ENCODE measurements at regions not wholly inside any gene's neighbourhood (a gene's known extent, or its start where the extent isn't known, plus 50 kb on each side); places are given as distances from the start of the nearest gene placed in this dataset.

DNA sequence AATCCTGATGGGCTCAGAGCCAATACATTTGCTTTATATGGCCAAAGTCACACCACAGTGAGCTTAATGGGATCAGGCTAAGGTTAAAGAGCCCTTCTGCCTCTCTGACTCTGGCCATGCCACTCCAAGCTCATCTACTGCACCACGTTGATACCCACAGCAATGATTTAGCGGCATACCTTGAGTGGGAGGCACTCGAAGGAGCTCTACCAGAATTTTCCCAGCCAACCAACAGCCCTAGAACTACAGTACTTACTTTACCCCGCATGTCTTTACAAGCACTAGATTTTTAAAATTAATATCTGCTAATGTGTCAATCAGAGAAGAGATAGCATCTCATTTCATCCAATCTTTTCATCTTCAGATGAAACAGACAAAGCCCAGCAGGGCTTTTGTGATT lies 300.5 kb downstream of the GRIN2B start:
- POLR2A ChIA-PET: no interaction called here
- DNase-seq: no peak
- CTCF ChIA-PET: interaction anchor here (0.9 kb wide), 1 partner anchor 76 kb away, joined by 3 read pairs; no protein-coding TSS in a partner anchor
- no peaks in the 10 kb centered on the region for H3K36me3 Mint-ChIP-seq (ENCODE audit: low read depth)
- no peak overlapping the region for H3K4me3 Mint-ChIP-seq
- no peak overlapping the region for H3K27ac Mint-ChIP-seq
- H3K27me3 Mint-ChIP-seq: peaks cover 3% of the 10 kb centered on the region
- no peaks in the 10 kb centered on the region for H3K9me3 Mint-ChIP-seq
- H3K4me1 Mint-ChIP-seq: no peaks in the 10 kb centered on the region

GRCh38 chr12:13676880-13677279 lies 304.5 kb downstream of the GRIN2B start:
- CTCF ChIA-PET: no interaction called here
- POLR2A ChIA-PET: no interaction called here
- H3K27me3 Mint-ChIP-seq: peaks cover 6% of the 10 kb centered on the region
- no peaks in the 10 kb centered on the region for H3K4me1 Mint-ChIP-seq
- H3K4me3 Mint-ChIP-seq: no peak overlapping the region
- no peak overlapping the region for H3K27ac Mint-ChIP-seq
- H3K9me3 Mint-ChIP-seq: no peaks in the 10 kb centered on the region
- H3K36me3 Mint-ChIP-seq (ENCODE audit: low read depth): no peaks in the 10 kb centered on the region
- no peak for DNase-seq

GRCh38 chr12:13670285-13670866 lies 311.0 kb downstream of the GRIN2B start:
- Mint-ChIP-seq H3K27ac (no peak overlapping the region), H3K4me3 (no peak overlapping the region), H3K4me1 (no peaks in the 10 kb centered on the region), H3K27me3 (peaks cover 5% of the 10 kb centered on the region), H3K36me3 (ENCODE audit: low read depth) (no peaks in the 10 kb centered on the region), H3K9me3 (no peaks in the 10 kb centered on the region)
- ChIA-PET POLR2A (no interaction called here), CTCF (no interaction called here)
- DNase-seq: no peak

DNA sequence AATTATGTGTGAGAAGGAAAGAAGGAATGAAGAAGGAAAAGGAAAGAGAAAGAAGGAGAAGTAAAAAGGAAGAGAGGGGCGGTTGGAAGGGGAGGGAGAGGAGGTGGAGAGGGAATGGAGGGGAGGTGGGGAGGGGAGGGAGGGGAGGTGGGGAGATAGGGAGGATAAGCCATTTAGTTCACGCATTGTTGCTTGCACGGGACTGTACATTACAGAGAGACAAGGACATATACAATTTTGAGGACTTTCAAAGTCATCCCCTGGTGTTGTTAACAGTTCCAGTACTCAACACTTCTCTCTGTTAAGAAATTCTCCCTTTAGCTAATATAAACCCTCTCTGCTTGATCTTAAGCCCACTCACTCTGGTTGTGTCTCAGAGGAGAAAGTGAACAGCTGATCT lies 312.5 kb downstream of the GRIN2B start:
- Mint-ChIP-seq H3K4me3 (no peak overlapping the region), H3K36me3 (ENCODE audit: low read depth) (no peaks in the 10 kb centered on the region), H3K9me3 (no peaks in the 10 kb centered on the region), H3K27me3 (peaks cover 6% of the 10 kb centered on the region), H3K4me1 (no peaks in the 10 kb centered on the region), H3K27ac (no peak overlapping the region)
- no peak for DNase-seq
- ChIA-PET CTCF (no interaction called here), POLR2A (no interaction called here)

GRCh38 chr12:13666806-13667205 lies 314.6 kb downstream of the GRIN2B start:
- Mint-ChIP-seq H3K27ac (no peak overlapping the region), H3K4me3 (no peak overlapping the region), H3K4me1 (no peaks in the 10 kb centered on the region), H3K9me3 (no peaks in the 10 kb centered on the region), H3K27me3 (peaks cover 3% of the 10 kb centered on the region), H3K36me3 (ENCODE audit: low read depth) (no peaks in the 10 kb centered on the region)
- ChIA-PET CTCF (no interaction called here), POLR2A (no interaction called here)
- DNase-seq: no peak

DNA sequence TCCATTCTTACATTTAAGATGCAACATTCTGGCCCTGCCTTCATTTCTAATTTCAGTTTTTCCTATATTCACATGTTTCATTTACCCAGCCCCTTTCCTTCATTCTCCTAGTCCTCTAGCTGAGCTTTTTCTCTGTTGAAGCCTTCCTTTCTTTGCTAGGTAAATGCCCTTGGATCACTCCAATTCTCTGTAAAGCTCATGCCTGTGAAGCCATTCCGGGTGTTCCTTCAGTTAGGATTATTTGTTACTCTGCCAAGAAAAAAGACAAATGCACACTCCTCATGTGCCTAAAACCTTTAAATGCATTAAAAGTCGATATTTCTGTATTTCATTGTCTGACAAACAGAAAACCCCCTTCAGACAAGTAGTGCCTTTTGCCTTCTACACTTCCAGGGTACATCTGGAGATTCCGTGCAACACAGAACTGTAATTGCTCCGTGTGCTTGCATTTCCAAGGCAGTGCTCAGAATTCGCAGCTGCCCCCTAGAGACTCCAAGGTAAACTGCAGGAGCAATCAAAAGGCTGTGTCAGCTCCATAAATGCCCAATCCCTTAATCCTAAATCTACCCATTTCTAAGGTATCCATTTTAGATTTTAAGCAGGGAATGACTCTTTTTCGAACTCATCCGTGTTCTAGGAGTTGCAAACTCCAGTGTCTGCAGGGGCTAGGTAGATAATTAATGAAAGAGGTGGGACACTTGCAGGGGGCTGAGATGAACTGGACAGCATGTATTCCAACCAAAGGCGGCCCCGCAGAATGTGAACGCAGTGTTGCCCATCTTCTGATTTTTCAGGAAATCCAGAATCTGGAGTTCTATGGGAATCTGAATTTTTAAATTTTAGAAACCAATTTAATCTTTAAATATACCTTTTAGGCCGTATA lies 320.2 kb downstream of the GRIN2B start:
- Mint-ChIP-seq H3K4me1 (no peaks in the 10 kb centered on the region), H3K27me3 (peaks cover 4% of the 10 kb centered on the region), H3K36me3 (ENCODE audit: low read depth) (no peaks in the 10 kb centered on the region), H3K9me3 (no peaks in the 10 kb centered on the region), H3K4me3 (no peak overlapping the region), H3K27ac (no peak overlapping the region)
- CTCF ChIA-PET: interaction anchor here (1.0 to 1.1 kb wide), 2 partner anchors 79 to 299 kb away, joined by 3 read pairs; no protein-coding TSS in a partner anchor
- POLR2A ChIA-PET: no interaction called here
- peak; percentile 17 for DNase-seq

DNA sequence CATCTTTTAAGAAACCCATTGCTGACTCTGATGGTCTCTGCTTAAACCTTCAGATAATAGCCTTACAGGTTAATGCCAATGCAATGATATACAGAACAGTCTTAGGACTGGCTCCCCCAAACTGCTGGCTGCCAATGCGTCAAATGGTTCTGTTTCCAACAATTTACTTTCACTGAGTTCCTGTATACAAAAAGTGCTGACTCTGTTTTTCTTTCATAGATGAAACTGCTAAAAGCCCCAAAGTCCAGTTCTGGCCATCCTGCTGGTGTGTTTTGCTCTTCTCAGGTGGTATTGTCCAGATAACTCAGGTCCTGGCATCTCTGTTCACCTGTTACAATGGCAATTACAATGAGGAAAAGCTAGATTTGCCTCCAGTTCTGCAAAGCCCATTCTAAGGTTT lies 326.9 kb downstream of the GRIN2B start:
- no peaks in the 10 kb centered on the region for H3K36me3 Mint-ChIP-seq (ENCODE audit: low read depth)
- ChIA-PET CTCF (no interaction called here), POLR2A (no interaction called here)

GRCh38 chr12:13652105-13652504 lies 329.3 kb downstream of the GRIN2B start:
- ChIA-PET POLR2A (no interaction called here), CTCF (no interaction called here)
- no peaks in the 10 kb centered on the region for H3K4me1 Mint-ChIP-seq
- no peak overlapping the region for H3K4me3 Mint-ChIP-seq
- no peaks in the 10 kb centered on the region for H3K36me3 Mint-ChIP-seq (ENCODE audit: low read depth)
- no peak for DNase-seq
- peaks cover 4% of the 10 kb centered on the region for H3K27me3 Mint-ChIP-seq
- H3K27ac Mint-ChIP-seq: no peak overlapping the region
- no peaks in the 10 kb centered on the region for H3K9me3 Mint-ChIP-seq

More for the DNA sequence above, 326.9 kb downstream of the GRIN2B start:
- no peak overlapping the region for H3K4me3 Mint-ChIP-seq
- no peaks in the 10 kb centered on the region for H3K9me3 Mint-ChIP-seq
- no peak for DNase-seq
- peaks cover 7% of the 10 kb centered on the region for H3K27me3 Mint-ChIP-seq
- no peak overlapping the region for H3K27ac Mint-ChIP-seq
- no peaks in the 10 kb centered on the region for H3K4me1 Mint-ChIP-seq

- Mint-ChIP-seq H3K27me3 (peaks cover 2% of the 10 kb centered on the region), H3K4me1 (no peaks in the 10 kb centered on the region), H3K9me3 (no peaks in the 10 kb centered on the region), H3K36me3 (ENCODE audit: low read depth) (no peaks in the 10 kb centered on the region), H3K27ac (no peak overlapping the region), H3K4me3 (no peak overlapping the region)
- DNase-seq: no peak
- ChIA-PET POLR2A (no interaction called here), CTCF (no interaction called here)
Observed at GRCh38 chr12:13635709-13636108, 345.7 kb downstream of the GRIN2B start.

- no peak overlapping the region for H3K27ac Mint-ChIP-seq
- POLR2A ChIA-PET: no interaction called here
- no peak overlapping the region for H3K4me3 Mint-ChIP-seq
- CTCF ChIA-PET: no interaction called here
- peaks cover 2% of the 10 kb centered on the region for H3K27me3 Mint-ChIP-seq
- no peaks in the 10 kb centered on the region for H3K9me3 Mint-ChIP-seq
- no peaks in the 10 kb centered on the region for H3K36me3 Mint-ChIP-seq (ENCODE audit: low read depth)
- H3K4me1 Mint-ChIP-seq: no peaks in the 10 kb centered on the region
- DNase-seq: no peak
Observed at GRCh38 chr12:13631873-13632272, 349.5 kb downstream of the GRIN2B start.

- Mint-ChIP-seq H3K9me3 (no peaks in the 10 kb centered on the region), H3K27me3 (peaks cover 2% of the 10 kb centered on the region), H3K27ac (no peak overlapping the region), H3K36me3 (ENCODE audit: low read depth) (no peaks in the 10 kb centered on the region), H3K4me3 (no peak overlapping the region), H3K4me1 (no peaks in the 10 kb centered on the region)
- no peak for DNase-seq
- POLR2A ChIA-PET: no interaction called here
- CTCF ChIA-PET: no interaction called here
Observed at GRCh38 chr12:13630354-13630753, 351.0 kb downstream of the GRIN2B start.

GRCh38 chr12:13628067-13628466 lies 353.3 kb downstream of the GRIN2B start:
- Mint-ChIP-seq H3K27me3 (peaks cover 2% of the 10 kb centered on the region), H3K4me3 (no peak overlapping the region), H3K36me3 (ENCODE audit: low read depth) (no peaks in the 10 kb centered on the region), H3K9me3 (no peaks in the 10 kb centered on the region), H3K4me1 (no peaks in the 10 kb centered on the region), H3K27ac (no peak overlapping the region)
- DNase-seq: no peak
- ChIA-PET POLR2A (no interaction called here), CTCF (no interaction called here)

DNA sequence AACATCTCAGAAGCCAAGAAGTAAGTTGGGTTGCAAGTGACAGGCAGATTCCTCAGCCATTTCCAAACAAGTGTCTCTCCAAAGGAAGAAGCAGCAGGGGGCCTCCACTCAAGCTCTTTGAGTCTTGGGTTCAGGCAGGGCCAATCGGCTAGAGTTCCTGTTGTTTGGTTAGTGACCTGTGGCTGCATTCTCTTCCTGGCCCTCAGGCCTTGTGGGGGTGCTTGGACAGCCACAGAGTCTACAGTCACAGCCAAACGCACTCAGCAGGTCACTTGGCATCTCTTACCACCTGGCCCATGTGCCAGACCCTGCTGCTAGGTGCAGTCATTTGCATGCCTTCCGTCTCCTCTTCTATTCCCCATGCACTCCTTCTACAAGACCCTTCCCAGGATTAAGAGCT lies 353.9 kb downstream of the GRIN2B start:
- Mint-ChIP-seq H3K4me1 (no peaks in the 10 kb centered on the region), H3K27ac (no peak overlapping the region), H3K36me3 (ENCODE audit: low read depth) (no peaks in the 10 kb centered on the region), H3K9me3 (no peaks in the 10 kb centered on the region), H3K4me3 (no peak overlapping the region), H3K27me3 (peaks cover 2% of the 10 kb centered on the region)
- no peak for DNase-seq
- ChIA-PET POLR2A (no interaction called here), CTCF (no interaction called here)

GRCh38 chr12:13613297-13613696 lies 368.1 kb downstream of the GRIN2B start:
- CTCF ChIA-PET: no interaction called here
- POLR2A ChIA-PET: no interaction called here

More at GRCh38 chr12:13613297-13613696, 368.1 kb downstream of the GRIN2B start:
- no peaks in the 10 kb centered on the region for H3K27me3 Mint-ChIP-seq
- no peaks in the 10 kb centered on the region for H3K36me3 Mint-ChIP-seq (ENCODE audit: low read depth)
- H3K4me1 Mint-ChIP-seq: no peaks in the 10 kb centered on the region
- H3K27ac Mint-ChIP-seq: no peak overlapping the region
- no peak for DNase-seq
- H3K4me3 Mint-ChIP-seq: no peak overlapping the region
- no peaks in the 10 kb centered on the region for H3K9me3 Mint-ChIP-seq
